Stimulated activated CD8-positive, alpha-beta memory T cell treated with anti-CD3 and anti-CD28 coated beads, Interleukin-12 subunit alpha, Interleukin-12 subunit beta, amount 100 ng/mL, for 24 hours (primary cell): ENCODE measurements at regions not wholly inside any gene's neighbourhood (a gene's known extent, or its start where the extent isn't known, plus 50 kb on each side); places are given as distances from the start of the nearest gene placed in this dataset.
"Not testable (repeated sequence)": the region's sequence is repeated elsewhere in the genome, so short reads cannot be mapped to it uniquely, and the experiment has no call there.

Source experiments
- DNase-seq: peaks from one replicate; pipeline ENCODE4 v3.0.0-alpha.2; 2020; ENCODE audit errors: extremely low read depth

DNA sequence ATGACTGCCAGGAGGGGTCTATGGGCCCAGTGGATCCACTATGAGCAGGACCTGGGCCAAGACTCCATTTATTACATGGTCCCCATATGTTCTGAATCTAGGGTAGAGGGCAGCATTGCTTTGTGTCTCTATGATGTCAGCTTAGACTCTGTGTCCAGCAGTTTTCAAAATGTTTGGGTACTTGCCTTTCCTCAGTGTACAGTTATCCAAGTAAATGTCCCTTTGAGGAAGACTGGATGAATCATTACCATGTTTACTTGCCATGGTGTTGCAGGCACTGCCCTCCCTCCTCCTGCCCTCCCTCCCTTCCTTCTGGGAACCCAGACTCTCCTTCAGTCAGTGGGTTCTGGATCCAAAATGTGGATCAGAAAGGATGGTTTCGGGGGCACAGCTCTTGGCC, 108.6 kb downstream of the NRN1 start:
- no peak for DNase-seq

DNA sequence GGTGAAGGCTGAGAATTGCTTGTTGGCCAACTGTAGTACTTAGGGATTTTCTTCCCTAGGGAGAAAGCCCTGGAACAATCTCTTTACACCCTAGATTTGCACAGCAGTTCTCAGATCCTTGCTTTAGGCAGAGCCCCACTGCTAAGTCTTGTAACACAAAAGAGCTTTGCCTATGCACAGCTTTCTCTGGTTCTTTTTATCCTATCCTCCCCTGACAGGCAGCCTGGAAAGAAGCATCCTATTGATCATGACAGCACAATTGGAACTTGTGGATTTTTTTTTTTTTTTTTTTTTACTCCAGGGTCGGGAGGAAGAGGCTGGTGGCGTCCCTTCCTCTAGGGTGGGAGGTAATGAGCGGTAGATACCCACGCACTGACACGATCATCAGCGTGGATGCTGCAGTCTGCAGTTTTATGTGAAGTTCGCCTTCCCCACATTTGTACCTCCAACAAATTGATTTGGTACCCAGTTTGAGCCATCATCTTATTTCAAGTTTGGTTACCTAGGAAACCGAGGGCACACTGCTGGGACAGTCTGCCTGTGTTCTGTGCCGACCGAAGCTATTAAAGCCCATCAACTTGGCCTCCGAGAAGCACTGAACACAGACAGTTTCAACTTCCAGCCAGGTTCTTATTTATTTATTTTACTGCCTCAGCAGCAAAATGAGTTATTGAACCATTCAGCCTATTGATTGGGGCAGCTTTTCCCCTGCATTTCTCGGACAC, 110.1 kb downstream of the NRN1 start:
- no peak for DNase-seq

- no peak for DNase-seq
Observed at GRCh38 chr6:5894357-5894756, 112.4 kb downstream of the NRN1 start.

- DNase-seq: no peak
Observed at GRCh38 chr6:5893295-5893694, 113.4 kb downstream of the NRN1 start.

GRCh38 chr6:5892669-5893068, 114.1 kb downstream of the NRN1 start:
- no peak for DNase-seq

- DNase-seq: no peak
Observed at GRCh38 chr6:5878792-5879191, 127.9 kb downstream of the NRN1 start.

- DNase-seq: no peak
Observed at GRCh38 chr6:5876076-5876475, 130.6 kb downstream of the NRN1 start.

- not testable (repeated sequence) for DNase-seq
Observed at GRCh38 chr6:5873976-5874375, 132.7 kb downstream of the NRN1 start.

DNA sequence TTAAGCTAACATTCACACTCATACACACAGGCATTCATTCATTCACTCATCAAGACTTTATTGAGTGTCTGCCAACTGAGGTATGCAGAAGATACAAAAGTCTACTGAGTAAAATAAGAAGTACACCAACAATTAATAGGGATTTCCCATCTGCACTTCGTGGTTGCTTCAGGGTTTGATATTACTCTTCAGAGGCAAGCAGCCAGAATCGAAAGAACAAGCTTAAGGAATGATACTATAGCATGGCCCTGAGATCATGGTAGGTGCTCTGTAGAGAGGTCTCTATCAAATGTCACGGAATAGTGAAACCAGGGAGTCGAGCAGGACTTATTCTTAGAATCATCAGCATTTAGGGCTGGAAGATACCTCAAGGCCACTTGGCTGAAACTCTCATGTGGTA, 135.4 kb downstream of the NRN1 start:
- DNase-seq: no peak

- DNase-seq: no peak
Observed at GRCh38 chr6:5869676-5870075, 137.0 kb downstream of the NRN1 start.

DNA sequence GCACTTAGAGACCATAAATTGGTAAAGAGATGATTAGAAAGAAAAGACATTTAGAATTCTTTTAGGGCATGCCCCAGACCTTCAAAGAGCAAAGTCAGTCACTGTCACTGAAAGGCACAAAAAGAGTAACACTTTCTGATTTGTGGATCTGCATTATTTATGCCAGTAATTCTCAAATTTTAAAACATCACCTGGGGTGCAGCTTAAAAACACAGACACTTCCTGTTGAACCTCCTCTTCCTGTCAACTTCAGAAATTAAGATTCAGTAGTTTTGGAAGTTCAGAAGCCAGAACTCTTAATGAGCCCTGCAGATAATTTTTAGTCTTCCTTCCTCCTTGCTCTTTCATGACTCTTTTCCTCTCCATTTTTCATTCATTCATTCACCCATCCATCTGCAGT, 137.5 kb downstream of the NRN1 start:
- no peak for DNase-seq

DNA sequence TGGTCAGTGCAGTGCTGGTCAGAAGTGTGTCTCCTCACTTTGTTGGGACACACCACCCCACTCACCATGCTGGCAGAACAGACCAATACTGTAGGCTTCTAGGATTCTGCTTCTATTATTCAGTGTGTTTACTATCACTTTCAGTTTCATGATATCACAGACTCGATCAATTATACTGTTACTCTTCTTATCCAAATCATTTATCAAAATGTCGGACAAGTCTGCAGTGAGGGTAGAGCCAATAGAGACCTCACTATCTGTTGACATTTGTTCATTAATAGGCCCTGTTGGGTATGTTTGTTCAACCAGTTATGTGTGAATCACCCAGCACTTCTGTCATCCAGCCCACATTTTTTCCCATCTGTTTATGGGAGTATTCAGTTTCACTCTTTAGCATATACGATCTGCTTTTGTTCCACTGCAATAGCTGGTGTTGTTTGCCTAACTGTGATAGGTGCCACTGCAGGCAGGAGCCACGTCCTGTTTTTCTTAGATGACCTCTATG, 140.1 kb downstream of the NRN1 start:
- no peak for DNase-seq

DNA sequence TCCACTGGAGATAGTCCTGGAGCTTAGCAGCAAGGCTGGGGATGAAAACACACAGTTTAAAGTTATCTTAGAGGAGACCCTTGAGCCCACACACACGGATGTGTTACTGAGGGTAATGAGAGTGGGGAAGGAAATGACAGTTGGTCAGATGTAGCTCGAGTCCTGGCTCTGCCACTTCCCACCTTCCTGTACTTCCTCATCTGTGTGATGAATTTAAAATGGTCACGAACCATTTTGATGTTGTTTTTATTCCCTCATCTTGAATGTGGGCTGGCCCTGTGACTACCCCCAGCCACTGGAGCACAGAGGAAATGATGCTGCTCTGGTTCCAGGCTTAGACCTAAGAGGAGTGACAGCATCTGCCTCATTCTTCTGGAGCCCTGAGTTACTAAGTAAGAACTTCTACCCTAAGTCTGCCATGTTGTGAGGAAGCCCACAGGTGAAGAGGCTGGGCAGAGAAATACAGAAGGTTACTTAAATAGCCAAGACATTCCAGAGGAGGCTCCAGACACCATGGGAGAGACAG, 141.2 kb downstream of the NRN1 start:
- DNase-seq: no peak

DNA sequence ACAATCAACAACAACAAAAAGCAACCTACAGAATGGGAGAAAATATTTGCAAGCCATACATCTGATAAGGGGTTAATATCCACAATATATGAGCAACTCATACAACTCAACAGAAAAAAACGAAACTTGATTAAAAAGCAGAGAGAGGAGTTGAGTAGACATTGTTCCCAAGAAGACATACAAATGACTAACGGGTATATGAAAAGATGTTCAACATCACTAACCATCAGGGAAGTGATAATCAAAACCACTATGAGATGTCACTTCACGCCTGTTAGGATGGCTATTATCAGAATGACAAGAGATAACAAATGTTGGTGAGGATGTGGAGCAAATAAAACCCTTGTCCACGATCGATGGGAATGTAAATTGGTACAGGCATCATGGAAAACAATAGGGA, 145.9 kb downstream of the NRN1 start:
- DNase-seq: no peak

GRCh38 chr6:5855787-5856470, 150.8 kb downstream of the NRN1 start:
- no peak for DNase-seq

GRCh38 chr6:5854899-5855298, 151.8 kb downstream of the NRN1 start:
- DNase-seq: no peak

GRCh38 chr6:5851261-5851757, 155.4 kb downstream of the NRN1 start:
- peak; percentile 25 for DNase-seq

- no peak for DNase-seq
Observed at GRCh38 chr6:5850848-5851255, 155.9 kb downstream of the NRN1 start.

DNA sequence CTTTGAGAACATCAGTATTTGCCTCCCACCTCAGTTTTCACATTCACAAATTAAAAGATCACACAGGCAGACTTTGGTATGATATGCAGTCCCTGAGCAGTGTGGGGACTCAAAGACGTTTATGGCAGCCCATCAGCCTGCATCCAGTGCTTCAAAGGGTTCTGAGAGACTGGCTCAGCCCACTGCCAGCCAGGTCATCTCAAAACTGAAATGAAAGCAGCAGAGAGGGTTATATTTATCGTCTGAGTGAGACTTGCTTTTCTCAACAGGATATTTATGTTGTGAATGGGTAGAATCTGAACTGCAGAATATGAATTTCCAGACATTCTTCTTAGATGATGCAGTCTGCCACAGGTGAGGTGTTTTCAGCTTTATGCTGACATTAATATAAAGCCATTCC, 159.8 kb downstream of the NRN1 start:
- no peak for DNase-seq

DNA sequence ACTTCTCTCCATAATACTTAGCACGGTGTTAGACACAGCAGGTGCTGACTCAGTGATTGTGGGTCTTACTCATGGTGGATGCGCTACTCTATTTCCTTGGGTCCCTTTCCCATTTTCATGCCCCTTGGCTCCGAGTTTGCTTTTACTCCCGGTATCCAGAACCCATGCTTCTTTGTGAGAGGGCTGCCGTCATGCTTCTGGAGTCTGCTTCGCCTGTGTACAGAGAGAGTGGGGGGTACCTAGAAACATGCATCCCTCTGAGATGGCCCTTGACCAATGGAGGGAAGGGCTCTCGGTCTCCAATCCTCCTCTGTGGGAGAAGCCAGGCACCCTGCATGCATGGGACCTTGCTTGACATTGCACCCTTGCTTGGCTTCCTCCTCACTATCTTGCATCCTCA, 160.4 kb downstream of the NRN1 start:
- no peak for DNase-seq

DNA sequence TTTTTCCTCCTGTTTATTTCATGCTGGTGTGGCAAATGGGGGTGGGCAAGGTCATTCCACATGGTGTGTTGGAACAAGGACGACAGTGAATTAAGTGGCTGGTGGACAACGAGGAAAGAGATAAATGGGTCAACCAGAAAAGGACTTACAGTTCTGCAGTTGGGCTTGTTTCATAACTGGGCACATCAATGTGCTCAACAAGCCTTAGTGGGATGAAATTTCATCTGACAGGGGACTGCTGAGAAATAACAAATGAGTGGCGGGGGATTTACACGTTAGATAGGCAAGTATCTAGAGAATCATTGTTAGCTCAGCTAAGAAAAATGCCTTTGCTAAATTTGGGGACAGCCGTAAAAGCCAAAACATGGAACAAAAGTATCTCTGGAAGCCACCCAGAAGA, 163.6 kb downstream of the NRN1 start:
- DNase-seq: no peak

- no peak for DNase-seq
Observed at GRCh38 chr6:5840734-5841390, 165.9 kb downstream of the NRN1 start.
